Common myeloid progenitor, CD34-positive (primary cell): ENCODE measurements at regions not wholly inside any gene's neighbourhood (a gene's known extent, or its start where the extent isn't known, plus 50 kb on each side); places are given as distances from the start of the nearest gene placed in this dataset.

ENCODE experiments used
- CTCF ChIA-PET: fragments of 350-600 bp; sonication (Branson Sonifier 250); formaldehyde crosslinking; loops from one replicate; lab custom pipeline; 2021; ENCODE audit warnings: antibody characterized with exemption; lab: Charles Lee
- POLR2A ChIA-PET: fragments of 350-600 bp; sonication (Branson Sonifier 250); formaldehyde crosslinking; loops from one replicate; lab custom pipeline; 2021; ENCODE audit warnings: antibody characterized with exemption; lab: Charles Lee
- DNase-seq, 3 donors: peaks; one replicate each; pipeline versions ENCODE4 v3.0.0 to v3.0.0-alpha.2; 2013
- H3K27ac ChIP-seq, 2 experiments: 1 replicate in 1 of 2; 2 replicates in 1 of 2; pipeline ENCODE4 v1.7.0; 2013; ENCODE audit warnings: inconsistent platforms in 2 of 2, low read length in 2 of 2, mild to moderate bottlenecking in 2 of 2, low read depth in 1 of 2, moderate library complexity in 1 of 2; ENCODE audit not compliant: severe bottlenecking in 2 of 2, insufficient read depth in 1 of 2, poor library complexity in 1 of 2
- H3K27me3 ChIP-seq, 5 experiments: replicated peaks in 2 of 5; 1 replicate in 3 of 5; 2 replicates in 2 of 5; pipeline versions ENCODE4 v1.6.1 to v1.7.0; 2013; ENCODE audit warnings: low read length in 4 of 5, mild to moderate bottlenecking in 2 of 5, moderate library complexity in 2 of 5, inconsistent platforms in 1 of 5; ENCODE audit not compliant: insufficient read depth in 5 of 5, control insufficient read depth in 4 of 5
- H3K36me3 ChIP-seq, 4 experiments: 1 replicate in 2 of 4; 2 replicates in 2 of 4; pipeline versions ENCODE4 v1.6.1 to v1.7.0; 2013; ENCODE audit warnings: low read length in 3 of 4, control low read depth in 1 of 4, mild to moderate bottlenecking in 1 of 4; ENCODE audit not compliant: control insufficient read depth in 4 of 4, insufficient read depth in 4 of 4
- H3K4me1 ChIP-seq, 4 experiments: 1 replicate in 3 of 4; 2 replicates in 1 of 4; pipeline versions ENCODE4 v1.6.1 to v1.7.1; 2013; ENCODE audit warnings: low read length in 3 of 4, mild to moderate bottlenecking in 3 of 4, control low read depth in 1 of 4, inconsistent platforms in 1 of 4, moderate library complexity in 1 of 4; ENCODE audit not compliant: control insufficient read depth in 4 of 4, insufficient read depth in 4 of 4; ENCODE audit errors: control extremely low read depth in 1 of 4
- H3K4me3 ChIP-seq, 7 experiments: 1 replicate in 4 of 7; 2 replicates in 3 of 7; pipeline versions ENCODE4 v1.5.1 to v1.7.0; 2013; ENCODE audit warnings: mild to moderate bottlenecking in 7 of 7, low read length in 6 of 7, moderate library complexity in 6 of 7, inconsistent platforms in 2 of 7, low read depth in 2 of 7, control low read depth in 1 of 7; ENCODE audit not compliant: insufficient read depth in 4 of 7, control insufficient read depth in 1 of 7; ENCODE audit errors: extremely low read depth in 1 of 7
- H3K9me3 ChIP-seq, 5 experiments: 1 replicate in 4 of 5; 2 replicates in 1 of 5; pipeline versions ENCODE4 v1.6.1 to v1.7.1; 2013; ENCODE audit warnings: low read length in 4 of 5, mild to moderate bottlenecking in 2 of 5, inconsistent platforms in 1 of 5, low read depth in 1 of 5, moderate library complexity in 1 of 5; ENCODE audit not compliant: control insufficient read depth in 4 of 5, insufficient read depth in 2 of 5; ENCODE audit errors: control extremely low read depth in 1 of 5
- WGBS: methylation state at CpG from one replicate; pipeline ENCODE4 v1.1.5; 2013; ENCODE audit not compliant: insufficient coverage; 5-methylcytosine and 5-hydroxymethylcytosine counted together

DNA sequence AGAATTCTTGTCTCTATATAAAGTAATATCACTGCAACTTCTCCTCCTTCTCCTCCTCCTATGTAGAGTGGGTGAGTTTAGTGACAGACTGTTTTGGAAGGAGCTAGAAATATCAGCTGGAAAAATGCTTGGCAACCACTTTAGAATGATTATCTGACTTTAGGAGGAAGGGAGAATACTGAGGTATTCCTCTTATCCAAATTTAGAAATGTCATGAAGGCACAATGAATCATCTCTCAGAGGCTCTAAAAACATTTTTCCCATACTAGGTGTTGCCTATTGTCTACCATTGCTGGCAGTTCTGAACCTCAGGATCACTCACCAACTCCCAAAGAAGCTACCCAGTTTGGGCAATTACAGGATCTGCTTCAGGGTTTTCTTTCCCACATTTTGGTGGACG lies 306.6 kb upstream of the ATP2B1 start:
- ChIA-PET CTCF (interaction anchor here (1.3 to 3.1 kb wide), 3 partner anchors 12 to 471 kb away, joined by 3 to 23 read pairs (median 3); no protein-coding TSS in a partner anchor), POLR2A (interaction anchor here (0.6 kb wide), 1 partner anchor 493 kb away, joined by 3 read pairs; no protein-coding TSS in a partner anchor)
- Histone ChIP-seq H3K4me3 (no peak overlapping the region), H3K36me3 (no peaks in the 10 kb centered on the region), H3K9me3 (no peaks in the 10 kb centered on the region), H3K27ac (no peak overlapping the region), H3K27me3 (no peaks in the 10 kb centered on the region), H3K4me1 (no peaks in the 10 kb centered on the region)
- DNase-seq, result no peak
- WGBS, result no CpG with 5 or more reads among the region's 1 CpG

DNA sequence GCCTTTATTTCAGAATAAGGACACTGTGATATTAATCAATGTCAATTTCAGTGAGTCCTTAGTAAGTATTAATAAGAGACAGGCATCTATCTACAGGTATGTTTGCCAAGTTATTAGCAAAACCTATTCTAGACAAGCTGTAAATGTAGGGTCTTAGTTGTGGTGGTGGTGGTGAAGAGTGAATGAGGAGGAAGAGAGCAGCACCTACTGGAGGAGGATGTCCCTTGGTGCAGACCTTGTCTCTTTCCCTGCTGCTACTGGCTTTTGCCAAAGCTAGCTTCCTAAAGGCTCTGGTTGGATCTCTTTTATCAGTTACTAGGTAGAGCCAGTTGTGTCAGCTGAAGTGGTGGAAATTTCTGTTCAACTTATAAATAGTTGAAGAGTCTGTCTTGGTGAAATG lies 304.8 kb upstream of the ATP2B1 start:
- CTCF ChIA-PET, result interaction anchor here (0.5 to 3.1 kb wide), 10 partner anchors 10 to 469 kb away, joined by 3 to 23 read pairs (median 3); no protein-coding TSS in a partner anchor
- Histone ChIP-seq H3K4me1 (no peaks in the 10 kb centered on the region), H3K27me3 (no peaks in the 10 kb centered on the region), H3K27ac (no peak overlapping the region), H3K4me3 (no peak overlapping the region), H3K36me3 (no peaks in the 10 kb centered on the region), H3K9me3 (no peaks in the 10 kb centered on the region)
- peak; percentile 18 to 71 (median 64) for DNase-seq
- POLR2A ChIA-PET, result no interaction called here

DNA sequence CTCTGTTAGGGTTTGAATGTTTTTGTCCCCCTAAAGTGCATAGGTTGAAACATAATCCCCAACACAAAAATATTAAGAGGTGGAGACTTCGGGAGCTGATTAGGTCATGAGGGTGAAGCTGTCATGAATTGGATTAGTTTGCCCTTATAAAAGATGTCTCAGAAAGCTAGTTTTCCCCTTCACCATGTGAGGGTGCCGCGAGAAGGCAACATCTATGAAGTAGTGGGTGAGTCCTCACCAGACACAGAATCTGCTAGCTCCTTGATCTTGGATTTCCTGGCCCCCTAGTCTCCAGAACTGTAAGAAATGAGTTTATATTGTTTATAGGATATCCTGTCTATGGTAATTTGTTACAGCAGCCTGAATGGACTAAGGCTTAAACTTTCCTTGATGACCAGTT lies 301.5 kb upstream of the ATP2B1 start:
- WGBS, result 90% methylated on average over 2 of the region's 3 CpGs

DNA sequence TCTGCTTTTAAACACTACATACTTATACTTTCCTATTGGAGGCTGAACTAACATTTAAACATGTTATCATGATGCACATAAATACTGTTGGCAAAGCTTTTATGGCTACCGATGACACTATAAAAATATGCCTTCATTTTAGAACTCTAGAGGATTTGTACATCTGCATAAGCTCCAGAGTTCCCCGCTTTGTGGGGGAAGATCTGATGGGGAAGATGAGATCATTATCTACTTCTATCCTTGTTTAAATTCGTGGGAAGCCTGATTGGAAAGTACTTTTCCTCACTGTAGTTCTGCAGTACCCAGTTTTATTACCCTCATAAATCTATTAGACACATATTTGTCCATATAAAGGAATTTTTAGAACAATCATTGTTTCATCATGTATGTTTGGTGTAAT lies 299.6 kb upstream of the ATP2B1 start:
- no peaks in the 10 kb centered on the region for H3K36me3 ChIP-seq
- H3K27ac ChIP-seq, result no peak overlapping the region
- H3K9me3 ChIP-seq, result peaks cover 0 to 2% (median 0%) of the 10 kb centered on the region in 5 experiments
- no peaks in the 10 kb centered on the region for H3K4me1 ChIP-seq
- no CpG with 5 or more reads among the region's 3 CpGs for WGBS
- DNase-seq, result no peak
- POLR2A ChIA-PET, result no interaction called here
- no peak overlapping the region for H3K4me3 ChIP-seq
- H3K27me3 ChIP-seq, result no peaks in the 10 kb centered on the region
- CTCF ChIA-PET, result no interaction called here

More for the DNA sequence above, 301.5 kb upstream of the ATP2B1 start:
- H3K27me3 ChIP-seq, result no peaks in the 10 kb centered on the region
- no peaks in the 10 kb centered on the region for H3K36me3 ChIP-seq
- CTCF ChIA-PET, result interaction anchor here (0.8 to 1.1 kb wide), 3 partner anchors 21 to 351 kb away, joined by 3 to 4 read pairs (median 3); no protein-coding TSS in a partner anchor
- H3K4me3 ChIP-seq, result no peak overlapping the region
- H3K9me3 ChIP-seq, result no peaks in the 10 kb centered on the region
- H3K27ac ChIP-seq, result no peak overlapping the region
- POLR2A ChIA-PET, result no interaction called here
- DNase-seq, result peak in 1 of 3 donors; percentile 16
- H3K4me1 ChIP-seq, result no peaks in the 10 kb centered on the region

DNA sequence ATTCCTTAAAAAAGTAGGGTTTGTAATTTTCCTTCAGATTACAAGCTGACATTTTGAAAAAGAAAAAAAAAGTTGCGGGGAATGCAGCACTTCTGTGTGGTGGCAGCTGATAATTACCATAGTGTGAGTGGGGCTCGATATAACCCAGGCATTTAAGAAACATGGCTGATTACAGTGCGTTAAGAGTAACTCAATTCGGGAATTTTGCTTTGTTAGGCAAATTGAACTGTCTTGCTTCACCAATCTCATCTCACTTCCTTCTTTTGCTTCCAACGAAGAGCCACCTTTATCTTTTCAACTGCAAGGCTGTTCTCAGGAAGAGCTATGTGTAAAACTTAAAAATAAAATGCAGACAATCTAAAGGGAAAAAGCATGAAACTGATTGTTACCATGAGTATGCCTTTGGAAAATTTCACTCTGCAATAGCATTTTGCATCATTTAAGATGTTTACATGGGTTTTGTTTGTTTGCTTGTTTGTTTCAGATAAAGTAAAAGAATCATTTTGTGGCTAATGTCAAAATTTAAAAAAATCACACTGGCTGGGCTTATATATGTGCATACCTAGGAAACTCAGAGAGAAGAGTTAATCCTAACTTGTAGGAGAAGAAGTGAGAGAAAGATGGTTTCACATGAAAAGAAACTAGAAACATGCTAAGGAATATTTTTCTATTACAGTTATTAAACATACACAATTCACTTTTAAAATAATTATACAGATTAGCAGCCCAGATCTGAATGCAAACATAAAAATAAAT lies 295.9 kb upstream of the ATP2B1 start:
- H3K9me3 ChIP-seq, result peaks cover 0 to 2% (median 0%) of the 10 kb centered on the region in 5 experiments
- WGBS, result 91% methylated on average over 4 of the region's 5 CpGs
- no peaks in the 10 kb centered on the region for H3K27me3 ChIP-seq
- H3K27ac ChIP-seq, result no peak overlapping the region
- no peaks in the 10 kb centered on the region for H3K36me3 ChIP-seq
- DNase-seq, result no peak
- POLR2A ChIA-PET, result no interaction called here
- CTCF ChIA-PET, result interaction anchor here (1.1 to 1.6 kb wide), 3 partner anchors 12 to 29 kb away, joined by 3 to 4 read pairs (median 4); no protein-coding TSS in a partner anchor
- peaks cover 0 to 7% (median 2%) of the 10 kb centered on the region in 4 experiments for H3K4me1 ChIP-seq
- no peak overlapping the region for H3K4me3 ChIP-seq

DNA sequence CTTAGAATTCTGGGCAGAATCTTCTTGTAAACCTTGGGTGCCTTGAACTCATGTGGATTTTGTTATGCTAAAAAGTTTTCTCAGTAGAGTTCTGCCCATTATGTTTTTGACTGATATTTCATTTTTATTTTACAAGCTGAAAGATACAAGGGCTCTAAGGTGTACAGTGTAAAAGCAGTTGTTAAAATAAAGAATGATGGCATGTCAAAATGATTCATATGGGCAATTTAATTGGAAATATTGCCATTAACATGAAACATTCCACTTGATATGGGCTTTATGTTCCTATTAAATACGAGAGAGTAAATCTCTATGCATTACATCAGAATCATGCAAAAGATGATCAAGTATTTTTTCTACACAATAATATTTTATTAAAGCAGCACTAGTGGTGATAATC lies 295.1 kb upstream of the ATP2B1 start:
- Histone ChIP-seq H3K9me3 (peaks cover 0 to 2% (median 0%) of the 10 kb centered on the region in 5 experiments), H3K36me3 (no peaks in the 10 kb centered on the region), H3K4me1 (peaks cover 0 to 10% (median 4%) of the 10 kb centered on the region in 4 experiments), H3K27me3 (no peaks in the 10 kb centered on the region), H3K27ac (no peak overlapping the region), H3K4me3 (no peak overlapping the region)
- ChIA-PET POLR2A (no interaction called here), CTCF (interaction anchor here (1.1 to 1.2 kb wide), 2 partner anchors 11 to 12 kb away, joined by 3 to 4 read pairs; no protein-coding TSS in a partner anchor)
- WGBS, result no CpG with 5 or more reads among the region's 1 CpG
- DNase-seq, result no peak

DNA sequence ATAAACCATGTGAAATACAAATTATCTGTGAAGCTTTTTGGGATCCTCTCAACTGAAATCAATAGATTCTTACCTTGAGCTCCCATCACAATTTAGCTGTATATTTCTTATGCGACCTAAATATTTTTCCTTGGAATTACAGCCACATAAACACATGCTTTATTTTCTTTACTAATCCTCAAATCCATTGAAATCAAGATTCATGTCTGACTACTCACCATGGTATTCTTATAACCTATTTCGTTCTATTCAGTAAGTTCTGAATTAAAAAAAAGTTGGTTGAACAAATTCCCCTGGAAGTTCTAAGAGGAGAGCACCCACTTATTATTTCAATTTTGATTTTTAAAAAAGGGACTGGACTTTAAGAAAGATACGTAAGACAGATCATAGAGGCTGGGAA lies 292.1 kb upstream of the ATP2B1 start:
- H3K4me1 ChIP-seq, result peaks cover 0 to 10% (median 4%) of the 10 kb centered on the region in 4 experiments
- DNase-seq, result no peak
- CTCF ChIA-PET, result interaction anchor here (1.3 kb wide), 1 partner anchor 11 kb away, joined by 4 read pairs; no protein-coding TSS in a partner anchor
- WGBS, result 100% methylated on average over 1 of the region's 3 CpGs
- H3K27me3 ChIP-seq, result no peaks in the 10 kb centered on the region
- no peaks in the 10 kb centered on the region for H3K36me3 ChIP-seq
- peaks cover 0 to 2% (median 0%) of the 10 kb centered on the region in 5 experiments for H3K9me3 ChIP-seq
- no peak overlapping the region for H3K27ac ChIP-seq
- H3K4me3 ChIP-seq, result no peak overlapping the region
- POLR2A ChIA-PET, result no interaction called here
